Panc1 (cell line): ENCODE measurements at regions not wholly inside any gene's neighbourhood (a gene's known extent, or its start where the extent isn't known, plus 50 kb on each side); places are given as distances from the start of the nearest gene placed in this dataset.

Source experiments
- ATAC-seq: fragments of 200-7000 bp; cut with Tn5 transposase; 2 replicates; pipeline ENCODE4 v1.9.1; 2020; ENCODE audit warnings: mild to moderate bottlenecking, moderate library complexity
- BruUV-seq: library from RNA; stranded (reverse); fragments of 400-500 nt; replicated peaks from 2 replicates; lab custom pipeline; 2021; lab: Mats Ljungman, UMichigan
- CTCF ChIA-PET: fragments of 300-600 bp; sonication (Branson Sonifier 250); formaldehyde crosslinking; loops from one replicate; lab custom pipeline; 2022; ENCODE audit warnings: antibody characterized with exemption; lab: Charles Lee
- POLR2A ChIA-PET: fragments of 300-600 bp; sonication (Branson Sonifier 250); formaldehyde crosslinking; loops from one replicate; lab custom pipeline; 2022; ENCODE audit warnings: antibody characterized with exemption; lab: Charles Lee
- DNase-seq: peaks from one replicate; pipeline ENCODE4 v3.0.0-alpha.2; 2010; ENCODE audit warnings: low read depth, low spot score
- H3K27ac ChIP-seq: 2 replicates; pipeline ENCODE4 v1.5.1; 2011; ENCODE audit warnings: mild to moderate bottlenecking, low read length, inconsistent platforms
- H3K27me3 ChIP-seq: fragments of 200-500 bp; sonication (Bioruptor generic); 2 replicates; pipeline ENCODE4 v1.6.0; 2014; ENCODE audit warnings: low read length, inconsistent platforms; ENCODE audit not compliant: control insufficient read depth, insufficient read depth
- H3K36me3 ChIP-seq: fragments of 200-500 bp; sonication (Bioruptor generic); 2 replicates; pipeline ENCODE4 v1.5.1; 2014; ENCODE audit warnings: inconsistent platforms, mild to moderate bottlenecking, low read length, moderate library complexity; ENCODE audit not compliant: control insufficient read depth, insufficient read depth
- H3K4me1 ChIP-seq: 2 replicates; pipeline ENCODE4 v1.5.1; 2011; ENCODE audit warnings: inconsistent platforms, mild to moderate bottlenecking, low read length, moderate library complexity; ENCODE audit not compliant: control insufficient read depth, insufficient read depth
- H3K4me3 ChIP-seq, 2 experiments: 2 replicates each; pipeline ENCODE4 v1.5.1; 2011 to 2012; ENCODE audit warnings: low read depth in 2 of 2, low read length in 2 of 2, mild to moderate bottlenecking in 2 of 2, inconsistent platforms in 1 of 2, moderate library complexity in 1 of 2
- H3K9me3 ChIP-seq: fragments of 200-500 bp; sonication (Bioruptor generic); 2 replicates; pipeline ENCODE4 v1.5.1; 2014; ENCODE audit warnings: low read depth, mild to moderate bottlenecking, inconsistent platforms, low read length, moderate library complexity; ENCODE audit not compliant: control insufficient read depth, insufficient read depth
- CTCF ChIP-seq: fragments of 450-650 bp; IDR thresholded peaks from 2 replicates; pipeline ENCODE4 v1.5.1; 2017; ENCODE audit warnings: mild to moderate bottlenecking
- POLR2AphosphoS5 ChIP-seq: IDR thresholded peaks from 2 replicates; pipeline ENCODE4 v1.6.1; 2012; ENCODE audit warnings: mild to moderate bottlenecking, low read depth, low read length, moderate library complexity
- REST ChIP-seq, 2 experiments: IDR thresholded peaks; 2 replicates each; pipeline ENCODE4 v1.6.1; 2011 to 2012; ENCODE audit warnings: low read depth in 2 of 2, control low read depth in 1 of 2, low read length in 1 of 2, mild to moderate bottlenecking in 1 of 2, moderate library complexity in 1 of 2; ENCODE audit not compliant: insufficient read depth in 1 of 2
- SIN3A ChIP-seq: IDR thresholded peaks from 2 replicates; pipeline ENCODE4 v1.6.1; 2012; ENCODE audit warnings: low read depth, mild to moderate bottlenecking, low read length, moderate library complexity, borderline replicate concordance; ENCODE audit not compliant: insufficient read depth
- TCF7L2 ChIP-seq: IDR thresholded peaks from 2 replicates; pipeline ENCODE4 v1.6.1; 2011; ENCODE audit warnings: mild to moderate bottlenecking, low read depth, low read length, inconsistent platforms
- in situ Hi-C: cut with HindIII; loops from 2 replicates; pipeline ENCODE4 v1.10.0; 2016; ENCODE audit warnings: low sequenced_read_pairs, low pct_unique_long_range_greater_than_20kb
- intact Hi-C: fragments of 100-400 bp; cut with micrococcal nuclease; formaldehyde crosslinking; loops from one replicate; pipeline ENCODE4 v1.10.0; 2022; ENCODE audit not compliant: unreplicated experiment

DNA sequence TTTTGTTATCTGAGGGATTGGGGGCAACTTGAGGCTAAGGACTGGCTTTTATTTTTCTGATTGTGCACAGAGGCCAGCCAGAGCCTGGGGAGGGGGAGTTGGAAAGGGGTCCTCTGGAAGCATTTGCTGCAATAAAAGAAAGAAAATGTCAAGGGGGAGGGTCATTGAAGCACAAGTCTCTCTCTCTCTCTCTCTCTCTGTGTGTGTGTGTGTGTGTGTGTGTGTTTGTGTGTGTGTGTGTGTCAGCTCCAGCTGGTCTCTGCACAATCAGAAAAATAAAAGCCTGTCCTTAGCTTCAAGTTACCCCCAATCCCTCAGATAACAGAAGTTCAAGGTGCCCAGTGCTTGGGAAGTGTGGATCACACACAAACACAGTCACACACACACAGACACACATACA is 52.1 kb upstream of the CCDC174 start:
- Histone ChIP-seq H3K27ac (no peak overlapping the region), H3K4me1 (peaks cover 4% of the 10 kb centered on the region; the same call in 1 of the 2 replicates), H3K27me3 (no peaks in the 10 kb centered on the region), H3K4me3 (no peak overlapping the region), H3K36me3 (no peaks in the 10 kb centered on the region), H3K9me3 (no peaks in the 10 kb centered on the region)
- TF ChIP-seq REST (IDR thresholded peaks at IDR 0.05; ENCODE audit: insufficient read depth in 1 of 2, low read depth in 2 of 2, low read length in 1 of 2) (no peak), SIN3A (no peak), TCF7L2 (no peak), POLR2AphosphoS5 (no peak), CTCF (no peak)
- BruUV-seq, result no TSS peak
- ChIA-PET POLR2A (no interaction called here), CTCF (no interaction called here)
- in situ Hi-C loops, result no loop called here
- intact Hi-C loops, result no loop called here
- DNase-seq (no peak), ATAC-seq (no peak)

- no peak for TF ChIP-seq REST (IDR thresholded peaks at IDR 0.05; ENCODE audit: insufficient read depth in 1 of 2, low read depth in 2 of 2, low read length in 1 of 2)
- TF ChIP-seq CTCF, result no peak
- TF ChIP-seq SIN3A, result no peak
- intact Hi-C loops (no loop called here), in situ Hi-C loops (no loop called here)
- no TSS peak for BruUV-seq
- ATAC-seq (no peak), DNase-seq (no peak)
- Histone ChIP-seq H3K4me3 (no peak overlapping the region), H3K9me3 (no peaks in the 10 kb centered on the region), H3K27me3 (no peaks in the 10 kb centered on the region), H3K4me1 (peaks cover 4% of the 10 kb centered on the region; the same call in 1 of the 2 replicates), H3K27ac (no peak overlapping the region), H3K36me3 (no peaks in the 10 kb centered on the region)
- ChIA-PET CTCF (no interaction called here), POLR2A (no interaction called here)
Measured at GRCh38 chr3:14600075-14600474, 51.5 kb upstream of the CCDC174 start.
